Lower leg skin (tissue), 4 donors: ENCODE measurements at regions not wholly inside any gene's neighbourhood (a gene's known extent, or its start where the extent isn't known, plus 50 kb on each side); places are given as distances from the start of the nearest gene placed in this dataset.

Experiments used
- DNase-seq, 2 donors: peaks; one replicate each; pipeline ENCODE4 v3.0.0-alpha.2; 2019; ENCODE audit warnings: low spot score in 2 of 2
- H3K4me3 ChIP-seq: fragments of 200-600 bp; sonication (generic); 2 replicates; pipeline ENCODE4 v1.5.1; 2017; ENCODE audit warnings: mild to moderate bottlenecking, low read depth; ENCODE audit not compliant: poor library complexity, severe bottlenecking
- POLR2A ChIP-seq, 2 donors: fragments of 450-650 bp; IDR thresholded peaks; one replicate each; pipeline ENCODE4 v1.6.1; 2016 to 2017; ENCODE audit warnings: antibody characterized with exemption in 2 of 2, mild to moderate bottlenecking in 1 of 2, moderate library complexity in 1 of 2
- WGBS, 2 donors: methylation state at CpG; one replicate each; pipeline ENCODE4 v1.1.5; 2018; 5-methylcytosine and 5-hydroxymethylcytosine counted together
- intact Hi-C: fragments of 100-400 bp; cut with DNase I; formaldehyde crosslinking; loops from one replicate; pipeline ENCODE4 v1.15.0; 2023; ENCODE audit warnings: low total_unique reads
- TF ChIP-seq, protein P1 (sequence below), 3 donors: fragments of 450-650 bp; IDR thresholded peaks; one replicate each; pipeline ENCODE4 v1.5.1; 2016; ENCODE audit warnings: antibody characterized with exemption in 3 of 3, mild to moderate bottlenecking in 3 of 3, moderate library complexity in 2 of 3

DNA sequence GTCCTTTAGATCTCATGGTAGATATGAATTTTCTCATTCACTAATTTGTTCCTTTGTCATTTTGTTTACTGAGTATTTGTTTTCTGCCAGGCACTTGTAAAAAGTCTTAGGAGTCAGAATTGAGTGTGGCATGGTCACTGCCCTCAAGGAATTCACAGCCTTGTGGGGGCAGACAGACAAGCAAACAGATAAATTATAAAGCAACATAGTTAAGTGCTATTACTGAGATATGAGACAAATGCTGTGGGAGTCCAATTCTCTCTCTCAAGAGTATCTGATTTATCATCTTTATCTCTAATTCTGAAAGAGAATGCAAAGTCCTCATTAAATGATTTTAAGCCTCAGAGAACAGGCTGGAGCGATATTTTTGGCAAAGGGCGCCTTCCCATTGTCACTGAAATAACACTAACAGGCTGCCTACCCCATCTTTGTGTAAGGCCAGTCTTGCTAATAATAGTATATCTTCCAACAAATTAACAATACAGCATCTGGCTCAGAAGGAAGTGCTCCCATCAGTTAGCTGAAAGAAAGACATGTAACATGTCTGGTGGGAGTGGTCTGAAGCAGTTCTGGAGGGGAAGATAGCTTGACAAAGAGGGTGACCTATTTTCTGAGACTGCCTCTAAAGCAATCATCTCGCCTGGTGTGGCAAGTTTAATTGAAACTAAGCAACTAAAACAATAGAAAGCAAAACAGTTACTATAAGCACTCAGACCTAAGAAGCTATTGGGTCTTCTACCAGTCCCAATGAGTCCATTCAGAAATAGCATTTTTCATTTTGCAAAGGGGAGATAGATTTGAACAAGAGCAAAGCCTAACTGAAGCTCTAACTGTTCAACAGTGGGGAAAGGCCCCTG lies 61.5 kb upstream of the AMOT start:
- H3K4me3 ChIP-seq, result no peak overlapping the region
- no peak for TF ChIP-seq POLR2A (IDR thresholded peaks at IDR 0.05)
- TF ChIP-seq, protein P1, sequence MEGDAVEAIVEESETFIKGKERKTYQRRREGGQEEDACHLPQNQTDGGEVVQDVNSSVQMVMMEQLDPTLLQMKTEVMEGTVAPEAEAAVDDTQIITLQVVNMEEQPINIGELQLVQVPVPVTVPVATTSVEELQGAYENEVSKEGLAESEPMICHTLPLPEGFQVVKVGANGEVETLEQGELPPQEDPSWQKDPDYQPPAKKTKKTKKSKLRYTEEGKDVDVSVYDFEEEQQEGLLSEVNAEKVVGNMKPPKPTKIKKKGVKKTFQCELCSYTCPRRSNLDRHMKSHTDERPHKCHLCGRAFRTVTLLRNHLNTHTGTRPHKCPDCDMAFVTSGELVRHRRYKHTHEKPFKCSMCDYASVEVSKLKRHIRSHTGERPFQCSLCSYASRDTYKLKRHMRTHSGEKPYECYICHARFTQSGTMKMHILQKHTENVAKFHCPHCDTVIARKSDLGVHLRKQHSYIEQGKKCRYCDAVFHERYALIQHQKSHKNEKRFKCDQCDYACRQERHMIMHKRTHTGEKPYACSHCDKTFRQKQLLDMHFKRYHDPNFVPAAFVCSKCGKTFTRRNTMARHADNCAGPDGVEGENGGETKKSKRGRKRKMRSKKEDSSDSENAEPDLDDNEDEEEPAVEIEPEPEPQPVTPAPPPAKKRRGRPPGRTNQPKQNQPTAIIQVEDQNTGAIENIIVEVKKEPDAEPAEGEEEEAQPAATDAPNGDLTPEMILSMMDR (IDR thresholded peaks at IDR 0.05), result no peak
- intact Hi-C loops, result no loop called here
- DNase-seq, result no peak
- WGBS, 2 donors, result 56 to 58% methylated on average over 3 of the region's 3 CpGs

DNA sequence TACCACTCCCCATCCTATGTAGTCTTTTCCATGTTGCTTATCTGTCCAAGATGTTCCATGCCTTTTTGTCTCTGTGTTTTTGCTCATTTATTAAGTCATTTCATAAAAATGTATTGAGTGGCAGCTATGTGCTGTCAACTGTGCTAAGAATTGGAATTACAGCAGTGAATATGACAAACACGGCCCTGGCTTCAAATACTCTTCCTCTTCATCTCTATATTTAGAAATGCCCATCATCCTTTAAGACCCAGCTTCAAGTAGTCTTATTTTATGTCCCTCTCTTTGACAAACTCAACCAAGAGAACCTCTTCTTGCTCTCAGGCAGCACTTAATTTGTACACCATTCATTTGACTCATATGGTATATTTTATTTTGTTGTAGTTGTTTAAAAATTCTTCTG lies 55.4 kb upstream of the AMOT start:
- WGBS, 2 donors, result 57 to 61% methylated on average over 1 of the region's 1 CpG

More for the DNA sequence above, 55.4 kb upstream of the AMOT start:
- no peak overlapping the region for H3K4me3 ChIP-seq
- DNase-seq, result no peak
- intact Hi-C loops, result no loop called here
- TF ChIP-seq, protein P1 (IDR thresholded peaks at IDR 0.05), result no peak
- no peak for TF ChIP-seq POLR2A (IDR thresholded peaks at IDR 0.05)
